Activated T-cell treated with anti-CD3 and anti-CD28 coated beads, Interleukin-2, amount 50 U/mL, for 24 hours (primary cell): ENCODE measurements at regions not wholly inside any gene's neighbourhood (a gene's known extent, or its start where the extent isn't known, plus 50 kb on each side); places are given as distances from the start of the nearest gene placed in this dataset.

Source experiments
- DNase-seq: peaks from one replicate; pipeline ENCODE4 v3.0.0-alpha.2; 2020
- H3K27ac Mint-ChIP-seq: 2 replicates; pipeline ENCODE4 v1.8.0; 2020; ENCODE audit warnings: mild to moderate bottlenecking, mixed read lengths
- H3K27me3 Mint-ChIP-seq: 2 replicates; pipeline ENCODE4 v1.8.0; 2020; ENCODE audit warnings: mixed read lengths
- H3K36me3 Mint-ChIP-seq: 2 replicates; pipeline ENCODE4 v1.8.0; 2020; ENCODE audit warnings: low read depth, mixed read lengths
- H3K4me1 Mint-ChIP-seq: 2 replicates; pipeline ENCODE4 v1.8.0; 2020; ENCODE audit warnings: low read depth, mixed read lengths
- H3K4me3 Mint-ChIP-seq: 2 replicates; pipeline ENCODE4 v1.8.0; 2020; ENCODE audit warnings: mild to moderate bottlenecking, moderate library complexity, mixed read lengths
- H3K9me3 Mint-ChIP-seq: 2 replicates; pipeline ENCODE4 v1.8.0; 2020; ENCODE audit warnings: mixed read lengths

- Mint-ChIP-seq H3K36me3 (no peaks in the 10 kb centered on the region), H3K9me3 (no peaks in the 10 kb centered on the region), H3K27me3 (peaks cover 6% of the 10 kb centered on the region), H3K4me3 (no peak overlapping the region), H3K4me1 (no peaks in the 10 kb centered on the region), H3K27ac (no peak overlapping the region)
- DNase-seq = no peak
Observed at GRCh38 chr3:150256782-150257181, 151.3 kb upstream of the TSC22D2 start.

- Mint-ChIP-seq H3K27me3 (peaks cover 6% of the 10 kb centered on the region), H3K9me3 (no peaks in the 10 kb centered on the region), H3K4me1 (no peaks in the 10 kb centered on the region), H3K27ac (no peak overlapping the region), H3K36me3 (no peaks in the 10 kb centered on the region), H3K4me3 (no peak overlapping the region)
- DNase-seq = no peak
Observed at GRCh38 chr3:150256318-150256717, 151.8 kb upstream of the TSC22D2 start.

GRCh38 chr3:150255826-150256225 is 152.3 kb upstream of the TSC22D2 start:
- Mint-ChIP-seq H3K9me3 (no peaks in the 10 kb centered on the region), H3K36me3 (no peaks in the 10 kb centered on the region), H3K4me1 (no peaks in the 10 kb centered on the region), H3K27ac (no peak overlapping the region), H3K27me3 (peaks cover 6% of the 10 kb centered on the region), H3K4me3 (no peak overlapping the region)
- DNase-seq = no peak

GRCh38 chr3:150255413-150255812 is 152.7 kb upstream of the TSC22D2 start:
- H3K36me3 Mint-ChIP-seq = no peaks in the 10 kb centered on the region
- no peak overlapping the region for H3K4me3 Mint-ChIP-seq
- DNase-seq = no peak
- no peaks in the 10 kb centered on the region for H3K4me1 Mint-ChIP-seq
- H3K9me3 Mint-ChIP-seq = no peaks in the 10 kb centered on the region
- peaks cover 6% of the 10 kb centered on the region for H3K27me3 Mint-ChIP-seq
- H3K27ac Mint-ChIP-seq = no peak overlapping the region

GRCh38 chr3:150254309-150254708 is 153.8 kb upstream of the TSC22D2 start:
- no peaks in the 10 kb centered on the region for H3K9me3 Mint-ChIP-seq
- H3K27me3 Mint-ChIP-seq = peaks cover 8% of the 10 kb centered on the region
- no peak overlapping the region for H3K27ac Mint-ChIP-seq
- DNase-seq = no peak
- no peak overlapping the region for H3K4me3 Mint-ChIP-seq
- H3K4me1 Mint-ChIP-seq = no peaks in the 10 kb centered on the region
- H3K36me3 Mint-ChIP-seq = no peaks in the 10 kb centered on the region

GRCh38 chr3:150253622-150254021 is 154.5 kb upstream of the TSC22D2 start:
- H3K4me3 Mint-ChIP-seq = no peak overlapping the region
- no peaks in the 10 kb centered on the region for H3K9me3 Mint-ChIP-seq
- H3K4me1 Mint-ChIP-seq = no peaks in the 10 kb centered on the region
- peaks cover 10% of the 10 kb centered on the region for H3K27me3 Mint-ChIP-seq
- H3K36me3 Mint-ChIP-seq = no peaks in the 10 kb centered on the region
- DNase-seq = no peak
- no peak overlapping the region for H3K27ac Mint-ChIP-seq

GRCh38 chr3:150252462-150252861 is 155.6 kb upstream of the TSC22D2 start:
- H3K36me3 Mint-ChIP-seq = no peaks in the 10 kb centered on the region
- H3K4me1 Mint-ChIP-seq = no peaks in the 10 kb centered on the region
- H3K4me3 Mint-ChIP-seq = no peak overlapping the region
- no peak for DNase-seq
- peaks cover 19% of the 10 kb centered on the region for H3K27me3 Mint-ChIP-seq
- H3K9me3 Mint-ChIP-seq = no peaks in the 10 kb centered on the region
- H3K27ac Mint-ChIP-seq = no peak overlapping the region

- H3K9me3 Mint-ChIP-seq = no peaks in the 10 kb centered on the region
- peaks cover 21% of the 10 kb centered on the region for H3K27me3 Mint-ChIP-seq
- no peaks in the 10 kb centered on the region for H3K4me1 Mint-ChIP-seq
- H3K36me3 Mint-ChIP-seq = no peaks in the 10 kb centered on the region
- DNase-seq = no peak
- no peak overlapping the region for H3K4me3 Mint-ChIP-seq
- H3K27ac Mint-ChIP-seq = no peak overlapping the region
Observed at GRCh38 chr3:150251187-150252062, 156.7 kb upstream of the TSC22D2 start.

GRCh38 chr3:150249779-150250470 is 158.2 kb upstream of the TSC22D2 start:
- Mint-ChIP-seq H3K9me3 (no peaks in the 10 kb centered on the region), H3K36me3 (no peaks in the 10 kb centered on the region), H3K4me1 (no peaks in the 10 kb centered on the region), H3K4me3 (no peak overlapping the region), H3K27ac (no peak overlapping the region), H3K27me3 (peaks cover 34% of the 10 kb centered on the region)
- DNase-seq = no peak

GRCh38 chr3:150248888-150249681 is 159.0 kb upstream of the TSC22D2 start:
- peaks cover 37% of the 10 kb centered on the region for H3K27me3 Mint-ChIP-seq
- H3K27ac Mint-ChIP-seq = no peak overlapping the region
- H3K9me3 Mint-ChIP-seq = no peaks in the 10 kb centered on the region
- no peaks in the 10 kb centered on the region for H3K36me3 Mint-ChIP-seq
- no peak overlapping the region for H3K4me3 Mint-ChIP-seq
- DNase-seq = no peak
- H3K4me1 Mint-ChIP-seq = no peaks in the 10 kb centered on the region

GRCh38 chr3:150248116-150248887 is 159.8 kb upstream of the TSC22D2 start:
- H3K27me3 Mint-ChIP-seq = peaks cover 45% of the 10 kb centered on the region
- no peak overlapping the region for H3K27ac Mint-ChIP-seq

GRCh38 chr3:150247441-150247840 is 160.7 kb upstream of the TSC22D2 start:
- no peaks in the 10 kb centered on the region for H3K4me1 Mint-ChIP-seq
- H3K27ac Mint-ChIP-seq = no peak overlapping the region
- no peak for DNase-seq
- peaks cover 49% of the 10 kb centered on the region for H3K27me3 Mint-ChIP-seq
- H3K4me3 Mint-ChIP-seq = no peak overlapping the region
- no peaks in the 10 kb centered on the region for H3K9me3 Mint-ChIP-seq
- H3K36me3 Mint-ChIP-seq = no peaks in the 10 kb centered on the region

More at GRCh38 chr3:150248116-150248887, 159.8 kb upstream of the TSC22D2 start:
- Mint-ChIP-seq H3K9me3 (no peaks in the 10 kb centered on the region), H3K4me3 (no peak overlapping the region), H3K36me3 (no peaks in the 10 kb centered on the region), H3K4me1 (no peaks in the 10 kb centered on the region)
- no peak for DNase-seq

GRCh38 chr3:150243466-150243865 is 164.6 kb upstream of the TSC22D2 start:
- Mint-ChIP-seq H3K27me3 (peaks cover 43% of the 10 kb centered on the region), H3K36me3 (no peaks in the 10 kb centered on the region), H3K27ac (no peak overlapping the region), H3K9me3 (no peaks in the 10 kb centered on the region), H3K4me1 (no peaks in the 10 kb centered on the region), H3K4me3 (no peak overlapping the region)
- DNase-seq = no peak
